BJ (cell line): ENCODE measurements at regions not wholly inside any gene's neighbourhood (a gene's known extent, or its start where the extent isn't known, plus 50 kb on each side); places are given as distances from the start of the nearest gene placed in this dataset.

ENCODE experiments used
- CTCF ChIA-PET: fragments of 350-600 bp; formaldehyde crosslinking; extraction: SDS; loops from one replicate; lab custom pipeline; 2021; ENCODE audit warnings: antibody characterized with exemption, inconsistent platforms; lab: Yijun Ruan, JAX
- POLR2A ChIA-PET: fragments of 300-600 bp; sonication (Branson Sonifier 250); formaldehyde crosslinking; extraction: SDS; loops from one replicate; lab custom pipeline; 2021; ENCODE audit warnings: antibody characterized with exemption; lab: Charles Lee
- DNase-seq: peaks from one replicate; pipeline ENCODE4 v3.0.0-alpha.2; 2011; ENCODE audit warnings: low read depth
- H3K27me3 ChIP-seq: 2 replicates; pipeline ENCODE4 v1.6.0; 2011; ENCODE audit warnings: low read length; ENCODE audit not compliant: control insufficient read depth, insufficient read depth
- H3K36me3 ChIP-seq: 2 replicates; pipeline ENCODE4 v1.5.1; 2011; ENCODE audit warnings: low read length; ENCODE audit not compliant: control insufficient read depth, insufficient read depth
- H3K4me3 ChIP-seq: 2 replicates; pipeline ENCODE4 v1.5.1; 2011; ENCODE audit warnings: low read depth, mild to moderate bottlenecking, control low read depth, low read length
- CTCF ChIP-seq: IDR thresholded peaks from 2 replicates; pipeline ENCODE4 v1.5.1; 2011; ENCODE audit warnings: low read depth, mild to moderate bottlenecking, control low read depth, inconsistent platforms, low read length, moderate library complexity; ENCODE audit not compliant: insufficient read depth

DNA sequence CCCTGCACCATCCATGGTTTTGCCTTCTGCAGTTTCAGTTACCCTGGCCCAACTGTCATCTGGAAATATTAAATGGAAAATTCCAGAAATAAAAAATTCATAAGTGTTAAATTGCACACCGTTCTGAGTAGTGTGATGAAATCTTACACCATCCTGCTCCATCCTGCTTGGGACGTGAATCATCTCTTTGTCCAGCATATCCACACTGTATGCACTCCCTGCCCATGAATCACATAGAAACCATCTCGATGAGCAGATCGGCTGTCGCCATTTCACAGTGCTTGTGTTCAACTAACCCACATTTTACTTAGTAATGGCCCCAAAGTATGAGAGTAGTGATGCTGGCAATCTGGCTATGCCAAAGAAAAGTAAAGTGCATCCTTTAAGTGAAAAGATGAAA is 105.9 kb upstream of the ID4 start:
- Histone ChIP-seq H3K27me3 (no peaks in the 10 kb centered on the region), H3K36me3 (no peaks in the 10 kb centered on the region), H3K4me3 (no peak overlapping the region)
- TF ChIP-seq CTCF, result no peak
- CTCF ChIA-PET, result no interaction called here
- POLR2A ChIA-PET, result no interaction called here
- peak; percentile 54 for DNase-seq

DNA sequence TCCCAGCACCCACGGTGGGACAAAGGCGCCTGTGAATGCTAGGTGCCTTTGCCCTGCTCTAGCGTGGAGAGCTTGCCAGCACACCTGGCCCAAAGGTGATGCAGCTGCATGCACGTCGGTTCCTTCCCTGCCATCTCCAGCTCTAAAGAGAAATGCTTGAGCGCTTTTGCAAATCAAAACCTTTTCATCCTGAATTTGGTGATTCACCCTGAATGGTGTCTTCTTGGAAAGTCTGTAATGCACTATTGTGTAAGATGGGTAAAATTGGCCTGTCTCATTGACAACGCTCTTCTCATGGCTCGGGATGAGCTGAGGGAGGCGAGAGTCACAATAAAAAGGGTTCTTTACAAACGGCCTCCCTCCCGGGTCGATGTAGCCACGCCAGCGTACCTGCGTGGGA is 103.1 kb upstream of the ID4 start:
- TF ChIP-seq CTCF, result no peak
- ChIA-PET POLR2A (no interaction called here), CTCF (interaction anchor here (0.9 to 1.0 kb wide), 2 partner anchors 10 to 22 kb away, joined by 3 read pairs; no protein-coding TSS in a partner anchor)
- Histone ChIP-seq H3K27me3 (no peaks in the 10 kb centered on the region), H3K36me3 (no peaks in the 10 kb centered on the region), H3K4me3 (no peak overlapping the region)
- DNase-seq, result no peak

GRCh38 chr6:19734519-19734918 is 102.7 kb upstream of the ID4 start:
- H3K36me3 ChIP-seq, result no peaks in the 10 kb centered on the region
- POLR2A ChIA-PET, result no interaction called here
- no peak for TF ChIP-seq CTCF
- no peak for DNase-seq
- H3K27me3 ChIP-seq, result no peaks in the 10 kb centered on the region
- CTCF ChIA-PET, result interaction anchor here (0.9 kb wide), 1 partner anchor 22 kb away, joined by 3 read pairs; no protein-coding TSS in a partner anchor
- no peak overlapping the region for H3K4me3 ChIP-seq

GRCh38 chr6:19736066-19736465 is 101.1 kb upstream of the ID4 start:
- ChIA-PET POLR2A (no interaction called here), CTCF (no interaction called here)
- TF ChIP-seq CTCF, result no peak
- no peaks in the 10 kb centered on the region for H3K36me3 ChIP-seq
- no peaks in the 10 kb centered on the region for H3K27me3 ChIP-seq
- no peak overlapping the region for H3K4me3 ChIP-seq
- DNase-seq, result no peak

DNA sequence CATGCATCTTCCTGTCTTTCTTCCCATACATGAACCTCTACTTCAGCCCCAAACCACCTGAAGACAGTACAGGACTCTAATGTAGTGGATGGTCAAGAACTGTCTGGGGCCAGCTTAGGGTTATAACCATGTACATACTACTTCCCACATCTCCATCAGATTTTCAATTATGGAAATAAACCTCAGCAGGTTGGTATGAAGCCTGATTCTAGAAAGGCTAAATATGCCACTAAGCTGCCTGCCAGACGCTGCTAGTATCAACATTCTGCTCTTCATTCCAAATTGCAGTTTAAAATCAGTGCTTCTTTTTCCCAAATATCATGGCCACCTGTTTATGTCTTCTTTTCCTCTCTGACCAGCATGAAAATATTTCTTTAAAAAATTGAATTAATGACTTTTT is 99.2 kb upstream of the ID4 start:
- Histone ChIP-seq H3K36me3 (no peaks in the 10 kb centered on the region), H3K27me3 (no peaks in the 10 kb centered on the region), H3K4me3 (no peak overlapping the region)
- POLR2A ChIA-PET, result no interaction called here
- no peak for TF ChIP-seq CTCF
- DNase-seq, result no peak
- CTCF ChIA-PET, result no interaction called here
